OCI-LY1 (cell line): ENCODE measurements at regions not wholly inside any gene's neighbourhood (a gene's known extent, or its start where the extent isn't known, plus 50 kb on each side); places are given as distances from the start of the nearest gene placed in this dataset.

Source experiments
- H2AFZ ChIP-seq: fragments of 200-600 bp; sonication (generic), shearing (Covaris generic); 2 replicates; pipeline ENCODE4 v1.6.0; 2014; ENCODE audit warnings: antibody characterized with exemption, mild to moderate bottlenecking, low read length
- H3F3A ChIP-seq: fragments of 200-600 bp; sonication (generic), shearing (Covaris generic); 2 replicates; pipeline ENCODE4 v1.6.0; 2014; ENCODE audit warnings: mild to moderate bottlenecking, antibody characterized with exemption, low read length, moderate library complexity; ENCODE audit not compliant: insufficient read depth
- H3K27ac ChIP-seq: fragments of 200-600 bp; sonication (generic); 2 replicates; pipeline ENCODE4 v1.5.1; 2014; ENCODE audit warnings: low read length, mixed run types, mild to moderate bottlenecking, low read depth; ENCODE audit not compliant: poor library complexity, severe bottlenecking
- H3K27me3 ChIP-seq: fragments of 200-600 bp; sonication (generic); 2 replicates; pipeline ENCODE4 v1.6.0; 2014; ENCODE audit warnings: antibody characterized with exemption, mild to moderate bottlenecking, low read length, moderate library complexity; ENCODE audit not compliant: insufficient read depth
- H3K36me3 ChIP-seq: fragments of 200-600 bp; sonication (generic); 2 replicates; pipeline ENCODE4 v1.6.1; 2014; ENCODE audit warnings: mild to moderate bottlenecking, antibody characterized with exemption, low read length, moderate library complexity, mixed read lengths; ENCODE audit not compliant: insufficient read depth
- H3K4me1 ChIP-seq: fragments of 200-600 bp; sonication (generic); 2 replicates; pipeline ENCODE4 v1.5.1; 2014; ENCODE audit warnings: mild to moderate bottlenecking, low read length, moderate library complexity; ENCODE audit not compliant: insufficient read depth, severe bottlenecking
- H3K4me2 ChIP-seq: fragments of 200-600 bp; sonication (generic), shearing (Covaris generic); 2 replicates; pipeline ENCODE4 v1.6.1; 2014; ENCODE audit warnings: low read length
- H3K4me3 ChIP-seq: fragments of 200-600 bp; sonication (generic); 2 replicates; pipeline ENCODE4 v1.5.1; 2014; ENCODE audit warnings: low read length, low read depth, mild to moderate bottlenecking, mixed read lengths; ENCODE audit not compliant: poor library complexity, severe bottlenecking
- H3K79me2 ChIP-seq: fragments of 200-600 bp; shearing (Covaris generic); 2 replicates; pipeline ENCODE4 v1.6.1; 2016; ENCODE audit warnings: mixed run types, low read length, mixed read lengths; ENCODE audit not compliant: insufficient read depth
- H3K9ac ChIP-seq: fragments of 200-600 bp; sonication (generic), shearing (Covaris generic); 2 replicates; pipeline ENCODE4 v1.6.1; 2014; ENCODE audit warnings: mild to moderate bottlenecking, low read length, mixed read lengths
- H3K9me2 ChIP-seq: fragments of 200-600 bp; sonication (generic), shearing (Covaris generic); 2 replicates; pipeline ENCODE4 v1.6.1; 2014; ENCODE audit warnings: low read depth, mild to moderate bottlenecking, low read length, mixed read lengths
- H3K9me3 ChIP-seq: fragments of 200-600 bp; shearing (Covaris generic); 2 replicates; pipeline ENCODE4 v1.6.1; 2014; ENCODE audit warnings: low read length, mixed read lengths
- H4K20me1 ChIP-seq: fragments of 200-600 bp; sonication (generic), shearing (Covaris generic); 2 replicates; pipeline ENCODE4 v1.6.0; 2016; ENCODE audit warnings: mild to moderate bottlenecking, low read length; ENCODE audit not compliant: insufficient read depth
- EZH2 ChIP-seq: fragments of 200-600 bp; sonication (generic), shearing (Covaris generic); IDR thresholded peaks from 2 replicates; pipeline ENCODE4 v1.8.0; 2017; ENCODE audit warnings: borderline replicate concordance, mixed run types, mild to moderate bottlenecking, antibody characterized with exemption, low read length, moderate library complexity, mixed read lengths
- TF ChIP-seq, protein P1 (sequence below): fragments of 200-600 bp; sonication (generic), shearing (Covaris generic); IDR thresholded peaks from 2 replicates; pipeline ENCODE4 v1.5.1; 2017; ENCODE audit warnings: mild to moderate bottlenecking, antibody characterized with exemption, low read length, moderate library complexity, mixed read lengths

DNA sequence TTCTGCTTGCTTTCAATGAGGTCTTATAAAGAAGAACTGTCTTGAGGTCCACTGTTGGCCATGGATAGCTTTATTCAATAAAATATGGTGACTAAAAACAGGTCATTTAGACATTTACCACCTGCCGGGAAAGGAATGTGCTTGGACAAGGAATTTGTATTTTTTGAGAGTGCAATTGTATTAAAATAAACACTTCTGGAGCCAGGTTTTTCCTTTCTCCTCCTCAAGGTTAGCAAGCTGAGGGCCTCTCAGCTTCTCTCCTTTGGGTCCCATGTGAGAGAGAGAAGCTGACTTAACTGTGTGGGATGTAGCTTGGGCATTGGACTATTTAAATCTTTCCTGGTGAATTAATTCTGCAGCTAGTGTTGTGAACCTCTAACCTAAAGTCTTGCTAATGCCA lies 321.0 kb downstream of the MEIS1 start:
- no peak for TF ChIP-seq EZH2
- TF ChIP-seq, protein P1, sequence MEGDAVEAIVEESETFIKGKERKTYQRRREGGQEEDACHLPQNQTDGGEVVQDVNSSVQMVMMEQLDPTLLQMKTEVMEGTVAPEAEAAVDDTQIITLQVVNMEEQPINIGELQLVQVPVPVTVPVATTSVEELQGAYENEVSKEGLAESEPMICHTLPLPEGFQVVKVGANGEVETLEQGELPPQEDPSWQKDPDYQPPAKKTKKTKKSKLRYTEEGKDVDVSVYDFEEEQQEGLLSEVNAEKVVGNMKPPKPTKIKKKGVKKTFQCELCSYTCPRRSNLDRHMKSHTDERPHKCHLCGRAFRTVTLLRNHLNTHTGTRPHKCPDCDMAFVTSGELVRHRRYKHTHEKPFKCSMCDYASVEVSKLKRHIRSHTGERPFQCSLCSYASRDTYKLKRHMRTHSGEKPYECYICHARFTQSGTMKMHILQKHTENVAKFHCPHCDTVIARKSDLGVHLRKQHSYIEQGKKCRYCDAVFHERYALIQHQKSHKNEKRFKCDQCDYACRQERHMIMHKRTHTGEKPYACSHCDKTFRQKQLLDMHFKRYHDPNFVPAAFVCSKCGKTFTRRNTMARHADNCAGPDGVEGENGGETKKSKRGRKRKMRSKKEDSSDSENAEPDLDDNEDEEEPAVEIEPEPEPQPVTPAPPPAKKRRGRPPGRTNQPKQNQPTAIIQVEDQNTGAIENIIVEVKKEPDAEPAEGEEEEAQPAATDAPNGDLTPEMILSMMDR: no peak
- Histone ChIP-seq H3K36me3 (no peaks in the 10 kb centered on the region), H3K4me3 (no peak overlapping the region), H3K9me3 (no peaks in the 10 kb centered on the region), H3K4me2 (no peak overlapping the region), H3K27me3 (no peaks in the 10 kb centered on the region), H2AFZ (no peak overlapping the region), H3K27ac (no peak overlapping the region), H3F3A (no peaks in the 10 kb centered on the region), H3K79me2 (no peaks in the 10 kb centered on the region), H3K4me1 (no peaks in the 10 kb centered on the region), H3K9me2 (no peaks in the 10 kb centered on the region), H4K20me1 (no peaks in the 10 kb centered on the region), H3K9ac (no peak overlapping the region)

DNA sequence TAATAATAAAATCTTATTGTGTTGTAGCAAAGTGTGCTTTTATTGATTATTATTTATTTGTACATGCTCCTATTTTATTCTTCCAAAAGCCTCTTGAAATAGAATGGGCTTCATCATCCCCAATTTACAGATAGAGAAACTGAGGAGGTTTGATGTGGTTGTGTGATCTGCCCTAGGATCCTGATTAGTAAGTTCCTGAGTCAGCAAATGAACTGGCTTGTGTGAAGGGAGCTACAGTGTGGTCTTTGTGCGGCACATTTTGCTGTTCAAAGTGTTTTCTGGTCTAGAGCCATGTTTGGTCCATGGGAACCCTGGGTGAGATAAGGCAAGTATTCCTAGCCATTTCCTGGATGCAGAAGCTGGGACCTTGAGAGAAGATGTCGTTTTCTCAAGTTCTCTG lies 326.9 kb downstream of the MEIS1 start:
- Histone ChIP-seq H3F3A (no peaks in the 10 kb centered on the region), H4K20me1 (no peaks in the 10 kb centered on the region), H3K4me1 (no peaks in the 10 kb centered on the region), H3K27me3 (no peaks in the 10 kb centered on the region), H2AFZ (no peak overlapping the region), H3K27ac (no peak overlapping the region), H3K4me3 (no peak overlapping the region), H3K36me3 (no peaks in the 10 kb centered on the region), H3K9ac (no peak overlapping the region), H3K4me2 (no peak overlapping the region), H3K9me2 (no peaks in the 10 kb centered on the region), H3K79me2 (no peaks in the 10 kb centered on the region), H3K9me3 (no peaks in the 10 kb centered on the region)
- TF ChIP-seq, protein P1: no peak
- no peak for TF ChIP-seq EZH2

DNA sequence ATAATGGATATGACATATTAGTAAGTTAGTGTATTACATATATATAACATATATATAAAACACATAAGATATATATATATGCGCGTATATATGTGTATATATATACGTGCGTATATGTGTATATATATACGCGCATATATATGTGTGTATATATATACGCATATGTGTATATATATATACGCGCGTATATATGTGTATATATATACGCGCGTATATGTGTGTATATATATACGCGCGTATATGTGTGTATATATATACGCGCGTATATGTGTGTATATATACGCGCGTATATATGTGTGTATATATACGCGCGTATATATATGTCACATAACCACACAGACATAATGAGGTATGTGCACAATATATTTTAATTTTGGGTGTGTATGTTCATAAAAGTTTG lies 327.8 kb downstream of the MEIS1 start:
- H3K9me2 ChIP-seq: no peaks in the 10 kb centered on the region

More for the DNA sequence above, 327.8 kb downstream of the MEIS1 start:
- no peaks in the 10 kb centered on the region for H3K9me3 ChIP-seq
- H3K79me2 ChIP-seq: no peaks in the 10 kb centered on the region
- no peak for TF ChIP-seq EZH2
- TF ChIP-seq, protein P1: no peak
- H3F3A ChIP-seq: no peaks in the 10 kb centered on the region
- H3K4me2 ChIP-seq: no peak overlapping the region
- H3K27ac ChIP-seq: no peak overlapping the region
- H2AFZ ChIP-seq: no peak overlapping the region
- no peaks in the 10 kb centered on the region for H3K27me3 ChIP-seq
- no peaks in the 10 kb centered on the region for H3K4me1 ChIP-seq
- H4K20me1 ChIP-seq: no peaks in the 10 kb centered on the region
- no peak overlapping the region for H3K4me3 ChIP-seq
- H3K36me3 ChIP-seq: no peaks in the 10 kb centered on the region
- H3K9ac ChIP-seq: no peak overlapping the region
